Transverse colon (tissue), 4 donors: ENCODE measurements at regions not wholly inside any gene's neighbourhood (a gene's known extent, or its start where the extent isn't known, plus 50 kb on each side); places are given as distances from the start of the nearest gene placed in this dataset.

Experiments used
- DNase-seq: peaks from one replicate; pipeline ENCODE4 v3.0.0-alpha.2; 2019
- H3K27ac ChIP-seq, 4 donors: fragments of 200-600 bp; sonication (generic); 2 replicates each; pipeline ENCODE4 v1.5.1; 2016 to 2018; ENCODE audit warnings: inconsistent platforms in 4 of 4
- H3K27me3 ChIP-seq: fragments of 200-600 bp; sonication (generic); 2 replicates; pipeline ENCODE4 v1.5.1; 2017; ENCODE audit warnings: inconsistent platforms
- H3K36me3 ChIP-seq, 4 donors: fragments of 200-600 bp; sonication (generic); 2 replicates each; pipeline ENCODE4 v1.5.1; 2017 to 2019; ENCODE audit warnings: inconsistent platforms in 4 of 4
- H3K4me1 ChIP-seq, 4 donors: fragments of 200-600 bp; sonication (generic); 2 replicates each; pipeline ENCODE4 v1.5.1; 2017 to 2020; ENCODE audit warnings: inconsistent platforms in 4 of 4
- H3K4me3 ChIP-seq, 4 donors: fragments of 200-600 bp; sonication (generic); 1 replicate in 1 of 4; 2 replicates in 3 of 4; pipeline versions ENCODE4 v1.5.1 to v1.6.1; 2017 to 2019; ENCODE audit warnings: inconsistent platforms in 4 of 4
- H3K9me3 ChIP-seq, 2 donors: fragments of 200-600 bp; sonication (generic); 2 replicates each; pipeline ENCODE4 v1.5.1; 2017 to 2019; ENCODE audit warnings: inconsistent platforms in 2 of 2
- EP300 ChIP-seq: sonication (generic); formaldehyde crosslinking; IDR thresholded peaks from one replicate; pipeline ENCODE4 v1.6.1; 2017; ENCODE audit warnings: antibody characterized with exemption, low read depth
- POLR2A ChIP-seq: fragments of 450-650 bp; IDR thresholded peaks from one replicate; pipeline ENCODE4 v1.6.1; 2016; ENCODE audit warnings: antibody characterized with exemption, mild to moderate bottlenecking, moderate library complexity
- POLR2AphosphoS5 ChIP-seq, 3 donors: sonication (generic); formaldehyde crosslinking; IDR thresholded peaks; one replicate each; pipeline ENCODE4 v1.6.1; 2016; ENCODE audit warnings: antibody characterized with exemption in 3 of 3
- WGBS, 2 donors: methylation state at CpG; one replicate each; pipeline ENCODE4 v1.1.5; 2018; ENCODE audit warnings: low coverage in 1 of 2; 5-methylcytosine and 5-hydroxymethylcytosine counted together
- in situ Hi-C, 4 donors: fragments of 200-750 bp; cut with MboI; loops; one replicate each; pipeline versions ENCODE4 v1.15.0 to v1.15.1; 2017; ENCODE audit warnings: low sequenced_read_pairs in 3 of 4, low pct_ligation_motif_present in 1 of 4, low pct_unique_long_range_greater_than_20kb in 1 of 4
- intact Hi-C: fragments of 100-400 bp; cut with DNase I; formaldehyde crosslinking; loops from one replicate; pipeline ENCODE4 v1.15.1; 2023; ENCODE audit warnings: low total_unique reads
- TF ChIP-seq, protein P1 (sequence below), 5 experiments: fragments of 200-600 bp in 3 of 5; fragments of 450-650 bp in 2 of 5; sonication (generic) in 3 of 5; IDR thresholded peaks; 1 replicate in 2 of 5; 2 replicates in 3 of 5; pipeline ENCODE4 v1.5.1; 2016 to 2017; ENCODE audit warnings: antibody characterized with exemption in 5 of 5, inconsistent platforms in 3 of 5, mild to moderate bottlenecking in 2 of 5, moderate library complexity in 1 of 5

DNA sequence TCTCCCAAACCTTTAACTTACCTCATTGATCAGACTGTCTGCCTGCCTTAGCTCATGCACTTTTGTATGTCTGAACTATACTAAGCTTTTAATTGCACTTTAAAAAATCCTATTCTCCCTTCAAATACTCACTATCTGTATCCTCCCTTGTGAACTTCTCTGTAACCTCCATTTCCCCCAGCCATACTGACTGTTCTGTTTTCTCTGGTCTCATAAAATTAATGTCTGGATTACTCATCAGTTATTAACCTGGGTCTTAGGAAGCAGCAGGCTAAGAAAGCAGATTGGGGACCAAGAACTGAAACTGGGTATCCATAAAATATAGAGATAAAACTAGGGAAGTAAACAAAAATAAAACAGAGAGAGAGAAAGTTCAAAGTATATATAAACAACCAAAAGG, 469.3 kb upstream of the MAN1A1 start:
- H3K27me3 ChIP-seq = no peaks in the 10 kb centered on the region
- in situ Hi-C loops = no loop called here
- no peak overlapping the region for H3K4me3 ChIP-seq
- intact Hi-C loops = no loop called here
- no peaks in the 10 kb centered on the region for H3K36me3 ChIP-seq
- TF ChIP-seq, protein P1, sequence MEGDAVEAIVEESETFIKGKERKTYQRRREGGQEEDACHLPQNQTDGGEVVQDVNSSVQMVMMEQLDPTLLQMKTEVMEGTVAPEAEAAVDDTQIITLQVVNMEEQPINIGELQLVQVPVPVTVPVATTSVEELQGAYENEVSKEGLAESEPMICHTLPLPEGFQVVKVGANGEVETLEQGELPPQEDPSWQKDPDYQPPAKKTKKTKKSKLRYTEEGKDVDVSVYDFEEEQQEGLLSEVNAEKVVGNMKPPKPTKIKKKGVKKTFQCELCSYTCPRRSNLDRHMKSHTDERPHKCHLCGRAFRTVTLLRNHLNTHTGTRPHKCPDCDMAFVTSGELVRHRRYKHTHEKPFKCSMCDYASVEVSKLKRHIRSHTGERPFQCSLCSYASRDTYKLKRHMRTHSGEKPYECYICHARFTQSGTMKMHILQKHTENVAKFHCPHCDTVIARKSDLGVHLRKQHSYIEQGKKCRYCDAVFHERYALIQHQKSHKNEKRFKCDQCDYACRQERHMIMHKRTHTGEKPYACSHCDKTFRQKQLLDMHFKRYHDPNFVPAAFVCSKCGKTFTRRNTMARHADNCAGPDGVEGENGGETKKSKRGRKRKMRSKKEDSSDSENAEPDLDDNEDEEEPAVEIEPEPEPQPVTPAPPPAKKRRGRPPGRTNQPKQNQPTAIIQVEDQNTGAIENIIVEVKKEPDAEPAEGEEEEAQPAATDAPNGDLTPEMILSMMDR (IDR thresholded peaks at IDR 0.05) = no peak
- TF ChIP-seq POLR2AphosphoS5 (IDR thresholded peaks at IDR 0.05) (no peak), EP300 (no peak), POLR2A (no peak)
- H3K4me1 ChIP-seq = peaks cover 0 to 3% (median 0%) of the 10 kb centered on the region in 4 donors
- H3K27ac ChIP-seq = no peak overlapping the region
- DNase-seq = no peak
- no peaks in the 10 kb centered on the region for H3K9me3 ChIP-seq

DNA sequence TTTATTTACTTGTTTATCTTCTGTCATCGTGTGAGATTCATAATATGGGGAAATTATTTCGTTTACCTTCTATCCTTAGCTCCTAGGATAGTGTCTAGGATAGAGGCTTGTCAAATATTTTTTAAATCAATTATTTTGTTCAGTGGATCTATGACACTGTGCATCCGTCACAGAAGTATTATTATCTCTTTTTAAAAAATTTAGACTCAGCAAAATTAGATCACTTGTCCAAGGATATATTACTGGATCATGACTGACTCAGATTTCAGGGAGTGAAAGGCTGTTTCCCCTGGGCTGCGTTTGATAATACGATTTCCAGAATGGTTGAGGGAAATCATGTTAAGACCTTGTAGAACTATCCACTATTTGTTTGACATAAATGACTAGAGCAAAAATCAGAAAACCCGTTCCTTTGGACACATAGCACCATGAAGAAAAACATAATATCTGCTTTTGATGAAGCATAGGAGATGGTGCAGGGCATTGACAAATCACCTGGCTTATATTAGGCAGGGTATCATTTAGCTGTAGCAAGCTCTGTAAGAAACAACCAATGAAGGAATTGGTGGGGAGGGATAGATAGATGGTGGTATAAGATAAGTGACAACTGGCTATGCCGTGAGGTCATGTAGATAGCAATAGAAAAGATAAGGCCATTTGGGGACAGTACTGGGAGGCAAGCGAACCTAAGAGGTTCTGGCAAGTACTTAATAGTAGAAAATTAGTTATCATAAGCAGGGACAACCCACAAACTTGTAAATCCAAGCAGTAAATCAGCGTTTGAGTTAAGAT, 465.2 kb upstream of the MAN1A1 start:
- WGBS, 2 donors = 78 to 82% methylated on average over 9 of the region's 9 CpGs
- in situ Hi-C loops = no loop called here
- Histone ChIP-seq H3K9me3 (no peaks in the 10 kb centered on the region), H3K4me1 (peaks cover 0 to 3% (median 0%) of the 10 kb centered on the region in 4 donors), H3K36me3 (no peaks in the 10 kb centered on the region), H3K4me3 (no peak overlapping the region), H3K27me3 (no peaks in the 10 kb centered on the region), H3K27ac (no peak overlapping the region)
- no peak for DNase-seq
- intact Hi-C loops = no loop called here
- TF ChIP-seq POLR2A (no peak), POLR2AphosphoS5 (IDR thresholded peaks at IDR 0.05) (no peak), EP300 (no peak)
- TF ChIP-seq, protein P1 (IDR thresholded peaks at IDR 0.05) = no peak

DNA sequence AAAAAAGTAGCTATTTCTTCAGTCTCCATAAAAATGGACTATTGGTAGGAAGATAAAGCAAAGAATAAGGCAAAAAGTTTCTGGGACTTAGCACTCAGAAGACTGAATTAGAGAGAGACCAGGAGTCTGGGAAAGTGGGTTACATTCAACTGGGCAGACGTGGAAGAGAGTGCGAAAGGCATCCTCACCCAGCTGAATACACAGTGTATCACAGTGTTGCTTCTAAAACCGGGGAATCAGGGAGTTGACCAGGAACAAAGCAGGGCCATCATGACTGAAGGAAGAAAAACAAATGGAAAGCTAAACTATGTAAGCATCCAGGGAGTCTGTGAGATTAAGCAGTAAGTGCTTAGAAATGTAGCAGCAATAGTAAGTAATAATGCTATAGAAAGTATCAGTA, 452.9 kb upstream of the MAN1A1 start:
- DNase-seq = no peak
- 75 to 79% methylated on average over 3 of the region's 3 CpGs for WGBS, 2 donors
- in situ Hi-C loops = no loop called here

DNA sequence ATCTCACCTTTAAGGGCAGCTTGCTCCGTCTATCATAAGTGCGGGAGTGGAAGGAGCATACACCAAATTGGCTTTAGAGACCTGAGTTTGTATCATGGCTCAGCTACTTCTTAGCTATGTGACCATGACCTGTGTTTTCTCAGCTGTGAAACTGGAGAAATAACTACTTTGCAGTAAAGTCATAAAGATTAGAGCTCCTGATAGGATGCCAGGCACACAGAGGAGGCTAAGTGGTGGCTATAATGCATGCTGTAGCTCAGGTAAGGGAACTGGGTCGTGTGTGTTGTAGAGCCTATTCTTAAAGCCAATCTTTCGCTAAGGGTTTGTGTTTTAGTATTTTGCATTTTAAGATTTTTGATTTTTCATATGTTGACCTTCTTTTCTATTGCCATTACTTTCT, 451.5 kb upstream of the MAN1A1 start:
- Histone ChIP-seq H3K27ac (no peak overlapping the region), H3K36me3 (no peaks in the 10 kb centered on the region), H3K4me1 (no peaks in the 10 kb centered on the region), H3K9me3 (no peaks in the 10 kb centered on the region), H3K4me3 (no peak overlapping the region), H3K27me3 (no peaks in the 10 kb centered on the region)
- WGBS, 2 donors = 43 to 54% methylated on average over 1 to 4 of the region's 4 CpGs
- TF ChIP-seq POLR2A (no peak), EP300 (no peak), POLR2AphosphoS5 (IDR thresholded peaks at IDR 0.05) (no peak)
- TF ChIP-seq, protein P1 (IDR thresholded peaks at IDR 0.05) = no peak
- in situ Hi-C loops (no loop called here), intact Hi-C loops (no loop called here)
- no peak for DNase-seq

More for the DNA sequence above, 452.9 kb upstream of the MAN1A1 start:
- Histone ChIP-seq H3K27ac (no peak overlapping the region), H3K36me3 (no peaks in the 10 kb centered on the region), H3K4me3 (no peak overlapping the region), H3K9me3 (no peaks in the 10 kb centered on the region), H3K27me3 (no peaks in the 10 kb centered on the region), H3K4me1 (no peaks in the 10 kb centered on the region)
- intact Hi-C loops = no loop called here
- no peak for TF ChIP-seq POLR2AphosphoS5 (IDR thresholded peaks at IDR 0.05)
- TF ChIP-seq EP300 = no peak
- TF ChIP-seq, protein P1 (IDR thresholded peaks at IDR 0.05) = no peak
